GM23338 (cell line): ENCODE measurements at regions not wholly inside any gene's neighbourhood (a gene's known extent, or its start where the extent isn't known, plus 50 kb on each side); places are given as distances from the start of the nearest gene placed in this dataset.

Experiments used
- EZH2 ChIP-seq: fragments of 200-600 bp; sonication (generic); IDR thresholded peaks from one replicate; pipeline ENCODE4 v1.8.0; 2017; ENCODE audit warnings: antibody characterized with exemption, mild to moderate bottlenecking, low read depth; ENCODE audit not compliant: unreplicated experiment
- JUNB ChIP-seq: IDR thresholded peaks from one replicate; pipeline ENCODE4 v1.6.1; 2016; ENCODE audit warnings: antibody characterized with exemption; ENCODE audit not compliant: unreplicated experiment
- POLR2AphosphoS5 ChIP-seq: IDR thresholded peaks from 2 replicates; pipeline ENCODE4 v1.6.1; 2016; ENCODE audit warnings: antibody characterized with exemption, low read depth
- REST ChIP-seq: IDR thresholded peaks from one replicate; pipeline ENCODE4 v1.6.1; 2018; ENCODE audit warnings: antibody characterized with exemption; ENCODE audit not compliant: unreplicated experiment
- STAT1 ChIP-seq: IDR thresholded peaks from one replicate; pipeline ENCODE4 v1.6.1; 2016; ENCODE audit warnings: antibody characterized with exemption; ENCODE audit not compliant: unreplicated experiment
- ZNF462 ChIP-seq: fragments of 250-450 bp; sonication (Bioruptor Pico); IDR thresholded peaks from 2 replicates; pipeline ENCODE4 v1.5.0; 2020; ENCODE audit warnings: mild to moderate bottlenecking, moderate library complexity

GRCh38 chr2:82089518-82089917, 1785.0 kb upstream of the LRRTM1 start (continued):
- TF ChIP-seq REST (no peak), JUNB (no peak), ZNF462 (CRISPR knock-in tag) (no peak), EZH2 (no peak), STAT1 (no peak), POLR2AphosphoS5 (no peak)
